ENCODE measurements at regions not wholly inside any gene's neighbourhood (a gene's known extent, or its start where the extent isn't known, plus 50 kb on each side); places are given as distances from the start of the nearest gene placed in this dataset.

DNA sequence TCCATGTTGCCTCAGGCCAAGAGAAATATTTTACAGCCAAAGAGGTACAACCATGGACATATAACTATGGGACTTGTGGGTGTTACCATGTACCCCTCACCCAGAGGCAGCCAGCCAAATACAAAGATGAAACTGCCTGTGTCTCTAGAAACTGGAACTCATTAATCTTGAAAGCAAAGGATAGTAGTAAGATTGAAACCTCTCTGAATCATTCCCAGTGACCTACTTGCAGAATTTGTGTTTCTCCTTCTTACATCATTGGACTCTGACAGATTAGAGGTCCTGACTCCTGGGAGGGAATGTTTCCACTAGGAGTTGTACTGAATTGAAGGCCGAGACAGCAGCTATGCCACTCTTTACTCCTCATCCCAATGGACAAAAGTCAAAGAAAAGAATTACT, 257.4 kb upstream of the UBASH3B start:
- no peak for FAIRE-seq

GRCh38 chr11:122395282-122395681, 260.2 kb upstream of the UBASH3B start:
- FAIRE-seq, result no peak

GRCh38 chr11:122394313-122394712, 261.2 kb upstream of the UBASH3B start:
- FAIRE-seq, result no peak

DNA sequence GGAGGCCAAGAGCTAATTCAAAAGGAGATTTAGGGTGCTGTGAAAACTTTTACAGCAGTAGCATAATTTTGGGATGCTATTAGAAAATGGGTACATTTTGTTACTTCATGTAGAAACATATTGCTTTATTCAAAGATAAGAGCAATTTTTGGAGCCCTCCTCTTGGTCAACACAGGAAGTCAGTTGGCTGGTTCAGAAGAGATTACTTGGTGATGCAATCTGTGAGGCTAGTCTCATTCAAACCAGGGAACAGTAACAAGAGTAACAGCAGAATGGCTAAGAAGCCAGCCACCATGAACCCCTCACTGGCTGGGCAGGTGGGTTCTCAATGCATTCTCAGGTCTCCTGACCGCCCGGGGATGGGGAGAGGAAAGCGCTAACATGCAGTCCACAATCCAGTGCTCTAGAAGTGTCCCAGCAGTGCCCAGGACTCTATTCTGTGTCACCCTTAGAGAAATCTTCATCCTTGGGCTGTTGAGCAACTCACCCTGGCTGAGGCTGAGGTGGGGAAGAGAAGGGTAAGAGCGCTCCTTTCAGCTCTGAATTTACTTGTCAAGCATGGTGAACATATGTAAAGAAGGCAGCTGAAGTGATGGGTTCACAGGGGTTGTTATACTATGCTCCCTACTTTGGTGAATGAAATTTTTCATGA, 262.2 kb upstream of the UBASH3B start:
- FAIRE-seq, result no peak

- no peak for FAIRE-seq
Measured at GRCh38 chr11:122392508-122392907, 263.0 kb upstream of the UBASH3B start.

GRCh38 chr11:122391049-122391448, 264.5 kb upstream of the UBASH3B start:
- no peak for FAIRE-seq

- no peak for FAIRE-seq
Measured at GRCh38 chr11:122383186-122383585, 267.2 kb upstream of the BLID start.

- no peak for FAIRE-seq
Measured at GRCh38 chr11:122375687-122376399, 259.8 kb upstream of the BLID start.

DNA sequence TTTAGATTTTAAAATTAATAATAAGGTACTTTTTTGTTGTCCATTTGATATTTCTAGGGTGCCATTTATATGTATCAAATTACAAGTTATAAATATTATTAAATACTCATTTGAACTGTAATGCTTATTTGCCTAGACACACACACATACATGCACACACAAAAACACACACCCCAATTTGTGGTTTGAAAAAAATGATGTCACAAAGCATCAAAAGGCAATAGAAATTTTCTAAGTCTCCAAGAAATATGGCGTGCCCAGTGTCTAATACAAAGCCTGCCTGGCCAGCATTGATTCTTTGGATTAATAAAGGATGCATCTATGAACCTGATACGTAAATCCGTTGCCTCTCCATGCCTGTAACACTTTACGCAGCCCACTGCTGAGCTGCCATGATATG, 252.8 kb upstream of the BLID start:
- no peak for FAIRE-seq

- FAIRE-seq, result no peak
Measured at GRCh38 chr11:122367809-122368231, 251.8 kb upstream of the BLID start.

GRCh38 chr11:122365610-122366360, 249.8 kb upstream of the BLID start:
- FAIRE-seq, result no peak

- FAIRE-seq, result no peak
Measured at GRCh38 chr11:122363296-122363695, 247.3 kb upstream of the BLID start.

GRCh38 chr11:122362381-122362780, 246.4 kb upstream of the BLID start:
- no peak for FAIRE-seq

- FAIRE-seq, result no peak
Measured at GRCh38 chr11:122360875-122361274, 244.9 kb upstream of the BLID start.

DNA sequence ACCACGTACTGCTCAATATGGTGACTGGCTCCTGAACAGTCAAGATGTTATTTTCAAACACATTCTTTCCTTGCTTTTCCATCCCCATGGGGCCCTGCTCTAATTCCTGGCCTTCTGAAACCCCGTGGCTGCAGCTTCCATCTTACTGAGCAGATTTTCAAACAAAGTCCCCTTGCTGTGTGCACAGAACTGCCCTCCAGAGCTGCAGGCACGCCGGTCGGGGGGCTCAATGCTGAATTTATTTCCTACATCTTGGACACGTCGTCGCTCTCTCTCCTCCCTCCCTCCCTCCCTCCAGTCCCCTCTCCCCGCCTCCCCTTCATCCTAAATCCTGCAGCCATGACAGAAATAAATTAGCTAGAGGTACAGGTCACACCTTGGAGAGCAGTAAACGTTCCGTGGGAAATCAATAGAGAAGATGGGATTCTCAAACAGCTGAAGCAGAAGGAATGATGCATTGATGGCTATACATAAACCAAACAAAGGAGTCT, 243.1 kb upstream of the BLID start:
- no peak for FAIRE-seq

DNA sequence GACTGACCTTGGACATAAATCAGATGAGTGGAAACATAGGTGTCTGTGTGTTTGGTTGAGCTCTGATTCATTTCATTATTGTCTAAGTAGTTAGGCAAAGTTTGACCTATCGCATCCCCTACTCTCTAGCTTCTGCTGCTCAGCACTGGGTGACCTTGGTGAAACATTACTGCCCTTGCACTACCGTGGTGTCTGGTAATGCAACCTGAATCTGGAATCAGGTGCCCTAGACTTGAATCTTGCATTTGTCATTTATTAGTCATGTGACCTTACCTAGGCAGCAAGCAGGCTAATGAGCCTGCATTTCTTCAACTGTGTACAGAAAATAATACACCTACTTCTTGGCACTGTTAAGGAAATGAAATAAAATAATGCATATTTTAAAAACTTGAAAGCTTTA, 242.3 kb upstream of the BLID start:
- FAIRE-seq, result no peak

DNA sequence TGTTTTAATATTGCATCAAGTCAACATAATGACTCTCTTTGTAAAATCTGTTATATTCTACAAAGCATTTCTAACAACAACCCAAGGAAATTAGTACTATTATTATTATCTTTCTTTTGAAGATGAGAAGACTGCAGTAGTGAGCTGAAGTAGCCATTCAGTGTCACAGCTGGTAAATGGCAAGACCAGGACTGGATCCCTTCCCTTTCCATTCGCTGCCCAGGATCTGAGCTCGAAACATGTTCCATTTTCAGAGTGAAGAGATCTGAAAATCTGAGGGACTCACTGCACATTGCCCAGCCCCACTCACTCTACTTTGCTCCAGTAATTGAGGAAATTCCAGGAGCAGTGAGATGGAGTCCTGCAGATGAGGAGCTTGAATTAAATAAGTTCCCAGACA, 240.0 kb upstream of the BLID start:
- FAIRE-seq, result no peak

DNA sequence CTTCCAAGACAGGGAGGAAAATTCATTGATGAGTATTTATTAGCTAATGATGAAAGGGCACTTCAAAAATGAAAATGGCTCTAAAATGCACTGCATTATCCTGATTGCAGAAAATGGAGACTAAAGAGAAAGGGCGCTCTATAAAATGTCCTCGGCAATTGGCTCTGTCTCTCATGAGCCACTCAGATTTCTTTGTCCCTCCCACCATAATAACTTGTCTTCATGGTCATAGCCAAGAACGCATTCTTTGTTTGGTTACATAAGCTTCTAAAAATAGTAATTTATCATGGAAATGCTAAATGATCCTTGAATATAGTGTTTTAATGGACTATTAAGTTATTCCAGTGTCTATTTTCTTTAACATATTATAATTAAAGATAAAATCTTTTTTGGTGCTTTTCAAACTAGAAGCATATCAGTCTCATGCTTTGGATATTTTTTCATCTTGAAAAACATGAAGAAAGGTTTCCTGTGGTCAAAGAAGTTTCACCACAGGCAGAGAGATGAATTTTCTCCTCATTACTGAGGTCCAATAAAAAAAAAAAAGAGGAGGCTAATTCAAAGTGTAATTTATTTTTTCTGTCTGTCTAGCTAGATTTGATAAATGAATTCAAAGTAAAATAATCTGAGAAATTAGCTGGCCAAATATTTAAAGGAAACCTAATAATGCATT, 238.1 kb upstream of the BLID start:
- no peak for FAIRE-seq

DNA sequence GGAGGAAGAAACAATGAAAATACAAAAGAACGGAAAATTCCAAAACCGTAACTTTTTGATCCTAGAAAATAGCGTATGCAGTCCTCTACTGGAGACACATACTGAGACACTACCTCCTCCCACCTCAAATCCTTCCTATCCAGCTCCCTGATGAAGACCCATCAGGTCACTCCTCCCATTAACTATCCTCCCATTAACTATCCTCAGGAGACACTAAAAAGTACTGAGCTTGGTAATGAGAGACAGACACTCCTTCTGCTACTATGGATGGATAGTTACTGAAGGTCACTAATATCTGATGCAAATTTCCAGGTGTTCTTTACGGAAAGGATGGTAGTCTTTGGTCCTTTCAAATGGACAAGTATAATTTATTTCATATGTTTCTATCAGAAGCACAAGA, 237.5 kb upstream of the BLID start:
- FAIRE-seq, result no peak

DNA sequence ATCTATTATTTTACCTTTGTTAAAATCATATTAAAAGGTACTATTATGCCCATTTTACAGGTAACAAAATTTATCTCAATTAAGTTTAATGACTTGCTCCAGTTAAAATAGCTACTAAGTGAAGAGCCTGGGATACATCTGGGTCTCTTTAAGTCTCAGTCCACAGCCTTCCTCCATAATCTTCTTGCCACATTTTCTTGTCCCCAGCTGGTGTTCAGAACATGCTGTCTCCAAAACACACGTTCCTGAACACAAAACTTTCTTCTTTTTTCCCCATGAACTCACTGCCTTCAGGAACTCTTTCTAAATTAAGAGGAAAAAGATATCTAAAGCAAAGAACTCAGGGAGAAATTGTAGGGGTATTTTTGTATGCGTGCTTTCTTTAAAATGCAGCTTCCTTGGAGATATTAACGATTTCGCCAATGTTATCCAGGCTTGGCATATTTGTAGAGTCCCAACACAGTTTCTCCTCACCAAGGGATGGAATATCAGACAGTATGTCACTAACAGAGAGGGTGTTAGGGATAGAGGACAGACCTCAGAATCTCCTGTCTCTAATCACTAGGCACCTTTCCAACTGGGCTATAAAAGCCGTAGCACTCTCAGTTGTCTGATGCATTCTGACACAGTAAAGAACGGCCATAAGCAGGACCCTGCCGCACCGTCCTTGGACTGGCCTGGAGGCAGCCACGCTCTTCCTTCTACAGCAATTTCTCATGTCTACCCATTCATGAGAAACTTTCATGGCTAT, 232.8 kb upstream of the BLID start:
- FAIRE-seq, result no peak

DNA sequence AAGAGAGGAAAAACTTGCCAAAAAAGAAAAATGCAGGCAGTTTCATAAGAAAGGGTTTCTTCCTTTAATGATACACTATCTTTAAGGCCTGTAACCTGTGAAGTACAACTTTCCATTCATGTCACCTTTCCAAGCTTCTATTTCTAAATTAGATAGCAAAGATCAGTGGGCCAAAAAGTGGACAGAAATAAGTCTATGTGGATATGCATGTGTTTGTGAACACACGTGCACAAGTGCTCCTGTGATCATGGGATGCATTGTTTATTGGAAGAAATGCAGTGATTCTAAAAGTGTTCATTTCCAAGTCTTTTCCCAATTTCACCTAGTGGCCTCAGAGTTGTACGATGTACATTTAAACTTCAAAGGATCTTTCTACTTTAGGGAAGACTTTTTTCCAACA, 230.0 kb upstream of the BLID start:
- FAIRE-seq, result no peak

- no peak for FAIRE-seq
Measured at GRCh38 chr11:122345586-122345985, 229.6 kb upstream of the BLID start.

GRCh38 chr11:122344215-122344614, 228.2 kb upstream of the BLID start:
- FAIRE-seq, result no peak
